Thyroid gland (tissue), 4 donors: ENCODE measurements at regions not wholly inside any gene's neighbourhood (a gene's known extent, or its start where the extent isn't known, plus 50 kb on each side); places are given as distances from the start of the nearest gene placed in this dataset.

Source experiments
- CTCF ChIP-seq, 6 experiments: fragments of 200-600 bp in 3 of 6; fragments of 450-650 bp in 3 of 6; sonication (generic) in 3 of 6; IDR thresholded peaks; one replicate each; pipeline ENCODE4 v1.5.1; 2016 to 2019; ENCODE audit warnings: antibody characterized with exemption in 6 of 6, mild to moderate bottlenecking in 2 of 6, inconsistent platforms in 1 of 6, moderate library complexity in 1 of 6
- POLR2A ChIP-seq, 2 donors: fragments of 450-650 bp; IDR thresholded peaks; one replicate each; pipeline ENCODE4 v1.6.1; 2017; ENCODE audit warnings: antibody characterized with exemption in 2 of 2, mild to moderate bottlenecking in 2 of 2, moderate library complexity in 1 of 2

DNA sequence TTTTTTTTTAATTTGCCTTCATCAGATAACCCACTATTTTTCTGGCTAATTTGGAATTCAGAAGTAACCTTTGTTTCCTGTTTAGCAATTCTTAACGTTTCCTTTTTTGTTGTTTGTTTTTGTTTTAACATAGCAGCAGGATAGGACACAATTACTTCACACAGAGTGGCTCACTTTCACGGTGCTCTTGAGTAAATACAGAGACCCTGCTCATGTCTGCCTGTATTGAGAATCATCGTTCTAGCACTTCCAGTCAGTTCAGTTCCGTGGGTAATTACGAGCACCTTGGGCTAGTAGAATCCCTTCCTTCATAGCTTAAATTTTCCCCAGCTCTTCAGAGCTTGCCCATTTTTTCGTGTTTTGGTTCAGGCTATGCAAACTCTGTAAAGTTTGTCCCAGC, 1225.4 kb upstream of the LRRTM1 start:
- TF ChIP-seq CTCF (IDR thresholded peaks at IDR 0.05) (no peak), POLR2A (IDR thresholded peaks at IDR 0.05) (no peak)
